ENCODE measurements at regions not wholly inside any gene's neighbourhood (a gene's known extent, or its start where the extent isn't known, plus 50 kb on each side); places are given as distances from the start of the nearest gene placed in this dataset.

- Histone ChIP-seq H3K4me3 (no peak overlapping the region), H3K4me1 (no peaks in the 10 kb centered on the region), H3K27ac (no peak overlapping the region), H3K9me3 (no peaks in the 10 kb centered on the region), H3K36me3 (no peaks in the 10 kb centered on the region), H3K27me3 (no peaks in the 10 kb centered on the region)
- TF ChIP-seq POLR2A (IDR thresholded peaks at IDR 0.05) (no peak), CTCF (IDR thresholded peaks at IDR 0.05) (no peak)
- DNase-seq: no peak
Observed at GRCh38 chr1:224513383-224513782, 78.8 kb upstream of the WDR26 start.

DNA sequence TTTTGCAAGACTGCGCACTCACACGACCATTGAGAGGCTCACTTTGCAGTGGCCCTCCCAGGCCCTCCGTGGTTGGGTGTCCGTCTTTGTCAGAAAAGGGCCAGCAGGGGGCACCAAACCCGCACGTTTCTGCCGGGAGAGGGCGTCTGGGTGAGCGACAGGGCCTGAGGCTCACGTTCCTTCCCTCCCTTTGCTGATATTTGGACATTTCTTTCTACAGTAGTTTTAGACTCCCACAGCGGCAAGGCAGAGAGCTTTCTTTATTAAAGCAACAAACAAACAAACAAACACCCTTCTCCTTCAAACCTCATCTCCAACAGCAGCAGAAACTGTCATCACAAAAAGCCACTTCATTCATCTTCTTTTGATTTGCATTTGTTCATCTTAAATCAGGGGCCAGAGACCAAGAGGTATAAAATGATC lies 79.2 kb upstream of the WDR26 start:
- no peaks in the 10 kb centered on the region for H3K36me3 ChIP-seq
- H3K9me3 ChIP-seq: no peaks in the 10 kb centered on the region
- H3K4me3 ChIP-seq: no peak overlapping the region
- no peaks in the 10 kb centered on the region for H3K27me3 ChIP-seq
- no peak overlapping the region for H3K27ac ChIP-seq
- TF ChIP-seq CTCF (IDR thresholded peaks at IDR 0.05): peak; percentile 54 to 94 (median 88)
- no peak for TF ChIP-seq POLR2A (IDR thresholded peaks at IDR 0.05)
- H3K4me1 ChIP-seq: no peaks in the 10 kb centered on the region
- peak; percentile 70 to 92 (median 87) for DNase-seq

DNA sequence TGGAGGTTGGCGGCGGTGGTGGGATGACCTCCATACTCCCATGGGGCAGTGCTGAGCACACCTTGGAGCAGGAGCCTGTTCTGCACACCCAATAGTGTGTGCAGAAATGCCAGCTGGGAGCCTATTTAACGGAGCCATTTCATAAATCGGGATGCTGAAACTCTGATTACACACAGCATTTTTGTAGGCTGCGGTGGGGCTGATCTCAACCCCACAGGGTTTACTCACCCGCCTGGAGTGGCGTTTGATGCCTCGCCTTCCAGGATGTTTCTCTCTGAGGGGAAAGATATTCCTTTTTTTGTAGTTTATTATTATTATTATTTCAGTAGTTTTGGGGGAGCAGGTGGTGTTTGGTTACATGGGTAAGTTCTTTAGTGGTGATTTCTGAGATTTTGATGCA lies 82.6 kb upstream of the WDR26 start:
- H3K4me1 ChIP-seq: no peaks in the 10 kb centered on the region
- no peak for DNase-seq
- no peaks in the 10 kb centered on the region for H3K27me3 ChIP-seq
- H3K36me3 ChIP-seq: no peaks in the 10 kb centered on the region
- no peaks in the 10 kb centered on the region for H3K9me3 ChIP-seq
- TF ChIP-seq CTCF (IDR thresholded peaks at IDR 0.05): no peak
- no peak for TF ChIP-seq POLR2A (IDR thresholded peaks at IDR 0.05)
- no peak overlapping the region for H3K27ac ChIP-seq
- no peak overlapping the region for H3K4me3 ChIP-seq

DNA sequence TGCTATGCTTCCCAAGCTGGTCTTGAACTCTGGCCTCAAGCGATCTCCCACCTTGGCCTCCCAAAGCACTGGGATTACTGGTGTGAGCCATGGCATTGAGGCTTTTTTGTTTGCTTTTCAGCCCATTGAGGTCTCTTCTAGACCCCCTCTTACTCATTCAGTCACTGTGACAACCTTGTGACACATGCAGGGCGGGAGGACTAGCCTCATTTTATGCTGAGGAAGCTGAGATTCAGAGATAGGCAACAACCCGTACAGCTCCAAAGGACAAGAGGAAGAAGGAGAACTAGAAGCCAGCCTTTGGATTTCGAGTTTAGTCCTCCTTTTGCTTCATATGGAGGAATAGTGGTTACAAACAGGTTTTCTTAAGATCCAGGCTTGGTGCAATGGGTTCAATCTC lies 83.9 kb upstream of the WDR26 start:
- Histone ChIP-seq H3K27ac (no peak overlapping the region), H3K4me3 (no peak overlapping the region), H3K4me1 (no peaks in the 10 kb centered on the region), H3K9me3 (no peaks in the 10 kb centered on the region), H3K36me3 (no peaks in the 10 kb centered on the region), H3K27me3 (no peaks in the 10 kb centered on the region)
- no peak for DNase-seq
- no peak for TF ChIP-seq CTCF (IDR thresholded peaks at IDR 0.05)

GRCh38 chr1:224519874-224520273 lies 85.3 kb upstream of the WDR26 start:
- no peaks in the 10 kb centered on the region for H3K36me3 ChIP-seq
- no peaks in the 10 kb centered on the region for H3K9me3 ChIP-seq
- H3K4me3 ChIP-seq: no peak overlapping the region
- no peak overlapping the region for H3K27ac ChIP-seq
- H3K4me1 ChIP-seq: no peaks in the 10 kb centered on the region
- no peak for TF ChIP-seq POLR2A (IDR thresholded peaks at IDR 0.05)
- no peak for TF ChIP-seq CTCF (IDR thresholded peaks at IDR 0.05)
- no peak for DNase-seq
- H3K27me3 ChIP-seq: no peaks in the 10 kb centered on the region

DNA sequence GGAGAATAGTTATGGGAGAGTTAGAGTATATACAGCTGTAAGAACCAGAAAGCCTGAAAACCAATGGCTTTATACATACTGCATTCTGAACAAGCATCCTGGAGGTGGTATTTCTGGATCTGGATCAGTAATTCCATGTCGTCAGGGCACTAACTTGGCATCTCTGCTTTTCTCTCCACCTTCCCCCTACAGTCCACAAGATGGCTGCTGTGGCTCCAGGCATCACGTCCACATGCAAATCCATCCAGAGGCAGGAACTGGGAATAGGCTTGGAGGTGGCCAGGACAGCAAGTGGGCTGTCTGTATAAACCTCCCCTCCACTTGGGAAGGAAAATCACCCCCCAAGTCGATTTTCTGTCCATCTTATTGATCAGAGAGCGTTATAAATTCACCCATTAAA lies 86.2 kb upstream of the WDR26 start:
- TF ChIP-seq CTCF (IDR thresholded peaks at IDR 0.05) (no peak), POLR2A (IDR thresholded peaks at IDR 0.05) (no peak)
- no peaks in the 10 kb centered on the region for H3K27me3 ChIP-seq
- no peak overlapping the region for H3K4me3 ChIP-seq
- no peaks in the 10 kb centered on the region for H3K9me3 ChIP-seq
- H3K4me1 ChIP-seq: no peaks in the 10 kb centered on the region
- H3K27ac ChIP-seq: no peak overlapping the region
- no peaks in the 10 kb centered on the region for H3K36me3 ChIP-seq
- no peak for DNase-seq

Data from Peyer's patch (tissue), 4 donors.